ENCODE measurements at regions not wholly inside any gene's neighbourhood (a gene's known extent, or its start where the extent isn't known, plus 50 kb on each side); places are given as distances from the start of the nearest gene placed in this dataset.

GRCh38 chr5:18805376-18805775, 1171.1 kb downstream of the TAF11L14 start:
- Histone ChIP-seq H2BK12ac (ENCODE audit: low read depth, low read length) (no peak overlapping the region), H3K23me2 (ENCODE audit: low read depth, low read length) (no peaks in the 10 kb centered on the region), H3K36me3 (ENCODE audit: control insufficient read depth in 2 of 4, insufficient read depth in 4 of 4, low read length in 3 of 4) (no peaks in the 10 kb centered on the region), H2BK5ac (ENCODE audit: low read depth, low read length) (no peak overlapping the region), H3K18ac (ENCODE audit: extremely low read depth, low read length) (no peak overlapping the region), H3K4ac (replicated peaks; ENCODE audit: insufficient read length, low read depth, low read length) (no peak overlapping the region), H2BK120ac (replicated peaks; ENCODE audit: low read depth, low read length) (no peak overlapping the region), H3K14ac (ENCODE audit: insufficient read length) (no peak overlapping the region), H3K4me2 (ENCODE audit: insufficient read depth in 1 of 2, low read depth in 2 of 2, low read length in 2 of 2) (no peak overlapping the region), H3K27ac (ENCODE audit: low read depth, low read length) (no peak overlapping the region), H3K79me2 (ENCODE audit: control insufficient read depth in 1 of 2, insufficient read depth in 2 of 2, low read length in 2 of 2) (no peaks in the 10 kb centered on the region), H3K27me3 (replicated peaks in 1 of 4; ENCODE audit: control insufficient read depth in 3 of 4, extremely low read depth in 1 of 4, insufficient read depth in 3 of 4, low read length in 3 of 4) (no peaks in the 10 kb centered on the region), H4K8ac (ENCODE audit: extremely low read depth, insufficient read depth, low read length) (no peak overlapping the region), H3K56ac (replicated peaks; ENCODE audit: insufficient read length, low read depth, low read length) (no peak overlapping the region), H4K20me1 (replicated peaks in 1 of 2; ENCODE audit: control insufficient read depth in 1 of 2, insufficient read depth in 2 of 2, low read length in 2 of 2) (no peaks in the 10 kb centered on the region), H4K91ac (replicated peaks; ENCODE audit: insufficient read length, low read length) (no peak overlapping the region), H2AFZ (ENCODE audit: low read length) (no peak overlapping the region), H3K4me3 (ENCODE audit: extremely low read depth in 1 of 4, insufficient read depth in 2 of 4, low read depth in 3 of 4, low read length in 4 of 4) (no peak overlapping the region), H3K9ac (replicated peaks in 1 of 4; ENCODE audit: extremely low read depth in 1 of 4, low read depth in 3 of 4, low read length in 3 of 4) (no peak overlapping the region), H2BK15ac (ENCODE audit: low read length) (no peak overlapping the region), H3K23ac (ENCODE audit: insufficient read length) (no peak overlapping the region), H3K9me3 (ENCODE audit: insufficient read depth in 2 of 2, low read depth in 1 of 2, low read length in 1 of 2) (no peaks in the 10 kb centered on the region), H2BK20ac (ENCODE audit: low read length) (no peak overlapping the region), H2AK5ac (ENCODE audit: low read depth, low read length) (no peak overlapping the region), H3K4me1 (replicated peaks in 1 of 4; ENCODE audit: control insufficient read depth in 3 of 4, insufficient read depth in 4 of 4, low read length in 3 of 4) (peaks cover 0 to 6% (median 3%) of the 10 kb centered on the region in 4 experiments; a peak in 2 of 7 replicates), H4K5ac (ENCODE audit: insufficient read length, low read depth, low read length) (no peak overlapping the region), H3K79me1 (ENCODE audit: low read depth, low read length) (no peaks in the 10 kb centered on the region)
- FAIRE-seq (no peak), DNase-seq (ENCODE audit: low read depth in 1 of 2, low spot score in 2 of 2) (no peak)
- WGBS, 2 experiments (ENCODE audit: extremely low coverage in 1 of 2, insufficient coverage in 1 of 2, insufficient read length in 1 of 2, insufficient replicate concordance in 2 of 2, low coverage in 1 of 2, low lambda C conversion rate in 2 of 2, missing lambda C conversion rate in 1 of 2): 77% methylated on average over 2 of the region's 2 CpGs; no CpG with 5 or more reads in 1 of the 2 experiments
- ChIA-PET POLR2A (ENCODE audit: partially characterized antibody) (no interaction called here), CTCF (ENCODE audit: partially characterized antibody) (no interaction called here)
- no peak for TF ChIP-seq TEAD4 (IDR thresholded peaks at IDR 0.05; ENCODE audit: low read depth, low read length)
- TF ChIP-seq CHD1 (IDR thresholded peaks at IDR 0.05; ENCODE audit: low read depth, low read length): no peak
- no peak for TF ChIP-seq SP1 (IDR thresholded peaks at IDR 0.05; ENCODE audit: low read depth, low read length)
- TF ChIP-seq SRF (IDR thresholded peaks at IDR 0.05; ENCODE audit: low read depth, low read length): no peak
- no peak for TF ChIP-seq TBP (IDR thresholded peaks at IDR 0.05; ENCODE audit: low read depth, low read length)
- TF ChIP-seq PHF8 (conservative IDR thresholded peaks at IDR 0.05; ENCODE audit: low read depth, low read length): no peak
- no peak for TF ChIP-seq NRF1 (IDR thresholded peaks at IDR 0.05; ENCODE audit: low read depth, low read length)
- no peak for TF ChIP-seq BCL11A (IDR thresholded peaks at IDR 0.05; ENCODE audit: low read depth in 2 of 2, low read length in 2 of 2)
- TF ChIP-seq SUZ12 (IDR thresholded peaks at IDR 0.05; ENCODE audit: low read length): no peak
- TF ChIP-seq TAF1 (IDR thresholded peaks at IDR 0.05; ENCODE audit: low read depth, low read length): no peak
- no peak for TF ChIP-seq EZH2 (IDR thresholded peaks at IDR 0.05; ENCODE audit: low read depth, low read length, severe bottlenecking)

Measured in H1 (cell line).